HL-60 (cell line): ENCODE measurements at regions not wholly inside any gene's neighbourhood (a gene's known extent, or its start where the extent isn't known, plus 50 kb on each side); places are given as distances from the start of the nearest gene placed in this dataset.
"Not testable (repeated sequence)": the region's sequence is repeated elsewhere in the genome, so short reads cannot be mapped to it uniquely, and the experiment has no call there.

Experiments used
- CTCF ChIP-seq: IDR thresholded peaks from one replicate; pipeline ENCODE4 v1.5.1; 2011; ENCODE audit warnings: low read length, control low read depth, inconsistent platforms; ENCODE audit not compliant: insufficient read depth
- GABPA ChIP-seq: IDR thresholded peaks from 2 replicates; pipeline ENCODE4 v1.6.1; 2012; ENCODE audit warnings: low read depth
- POLR2AphosphoS5 ChIP-seq: IDR thresholded peaks from 2 replicates; pipeline ENCODE4 v1.6.1; 2012; ENCODE audit warnings: low read depth
- REST ChIP-seq: IDR thresholded peaks from 2 replicates; pipeline ENCODE4 v1.6.1; 2012; ENCODE audit warnings: low read depth; ENCODE audit not compliant: insufficient replicate concordance
- SPI1 ChIP-seq: IDR thresholded peaks from 2 replicates; pipeline ENCODE4 v1.6.1; 2012; ENCODE audit warnings: low read depth, mild to moderate bottlenecking, borderline replicate concordance

GRCh38 chr16:29206120-29206519 is 200.4 kb downstream of the NPIPB11 start:
- not testable (repeated sequence) for TF ChIP-seq CTCF, POLR2AphosphoS5, SPI1, GABPA, REST
